ENCODE measurements at regions not wholly inside any gene's neighbourhood (a gene's known extent, or its start where the extent isn't known, plus 50 kb on each side); places are given as distances from the start of the nearest gene placed in this dataset.

- no peak overlapping the region for H2BK20ac ChIP-seq (ENCODE audit: low read length)
- H3K18ac ChIP-seq (ENCODE audit: extremely low read depth, low read length) = no peak overlapping the region
- no peaks in the 10 kb centered on the region; the same call in 1 of the 2 replicates for H3K23me2 ChIP-seq (ENCODE audit: low read depth, low read length)
- DNase-seq (ENCODE audit: low read depth in 1 of 2, low spot score in 2 of 2) (no peak), FAIRE-seq (no peak)
- no peak overlapping the region for H3K23ac ChIP-seq (ENCODE audit: insufficient read length)
- H2BK5ac ChIP-seq (ENCODE audit: low read depth, low read length) = no peak overlapping the region
- H3K27ac ChIP-seq (ENCODE audit: low read depth, low read length) = no peak overlapping the region
- no peak overlapping the region for H3K4me3 ChIP-seq (ENCODE audit: extremely low read depth in 1 of 4, insufficient read depth in 2 of 4, low read depth in 3 of 4, low read length in 4 of 4)
- WGBS, 2 experiments (ENCODE audit: extremely low coverage in 1 of 2, insufficient coverage in 1 of 2, insufficient read length in 1 of 2, insufficient replicate concordance in 2 of 2, low coverage in 1 of 2, low lambda C conversion rate in 2 of 2, missing lambda C conversion rate in 1 of 2) = 80% methylated on average over 1 of the region's 1 CpG; no CpG with 5 or more reads in 1 of the 2 experiments
- no peaks in the 10 kb centered on the region for H3K79me2 ChIP-seq (ENCODE audit: control insufficient read depth in 1 of 2, insufficient read depth in 2 of 2, low read length in 2 of 2)
- H4K20me1 ChIP-seq (replicated peaks in 1 of 2; ENCODE audit: control insufficient read depth in 1 of 2, insufficient read depth in 2 of 2, low read length in 2 of 2) = no peaks in the 10 kb centered on the region
- no peak overlapping the region for H2BK120ac ChIP-seq (replicated peaks; ENCODE audit: low read depth, low read length)
- no peaks in the 10 kb centered on the region for H3K27me3 ChIP-seq (replicated peaks in 1 of 4; ENCODE audit: control insufficient read depth in 3 of 4, extremely low read depth in 1 of 4, insufficient read depth in 3 of 4, low read length in 3 of 4)
- H3K36me3 ChIP-seq (ENCODE audit: control insufficient read depth in 2 of 4, insufficient read depth in 4 of 4, low read length in 3 of 4) = no peaks in the 10 kb centered on the region
- H3K14ac ChIP-seq (ENCODE audit: insufficient read length) = no peak overlapping the region
- ChIA-PET POLR2A (ENCODE audit: partially characterized antibody) (no interaction called here), CTCF (ENCODE audit: partially characterized antibody) (interaction anchor here (0.9 to 2.0 kb wide), 3 partner anchors 8 to 572 kb away, joined by 3 to 7 read pairs (median 6); no protein-coding TSS in a partner anchor)
- H2AFZ ChIP-seq (ENCODE audit: low read length) = no peak overlapping the region
- H3K9ac ChIP-seq (replicated peaks in 1 of 4; ENCODE audit: extremely low read depth in 1 of 4, low read depth in 3 of 4, low read length in 3 of 4) = no peak overlapping the region
- H3K56ac ChIP-seq (replicated peaks; ENCODE audit: insufficient read length, low read depth, low read length) = no peak overlapping the region
- no peak overlapping the region for H2BK15ac ChIP-seq (ENCODE audit: low read length)
- H3K79me1 ChIP-seq (ENCODE audit: low read depth, low read length) = no peaks in the 10 kb centered on the region
- H2BK12ac ChIP-seq (ENCODE audit: low read depth, low read length) = no peak overlapping the region
- no peaks in the 10 kb centered on the region for H3K9me3 ChIP-seq (ENCODE audit: insufficient read depth in 2 of 2, low read depth in 1 of 2, low read length in 1 of 2)
- no peak overlapping the region for H4K91ac ChIP-seq (replicated peaks; ENCODE audit: insufficient read length, low read length)
- TF ChIP-seq CEBPB (IDR thresholded peaks at IDR 0.05; ENCODE audit: low read depth, low read length) (no peak), CHD1 (IDR thresholded peaks at IDR 0.05; ENCODE audit: low read depth, low read length) (no peak), RFX5 (IDR thresholded peaks at IDR 0.05; ENCODE audit: borderline replicate concordance, low read depth, low read length) (no peak), SP2 (IDR thresholded peaks at IDR 0.05; ENCODE audit: low read length) (no peak), HDAC6 (IDR thresholded peaks at IDR 0.05; ENCODE audit: low read depth, low read length) (no peak)
- H3K4me2 ChIP-seq (ENCODE audit: insufficient read depth in 1 of 2, low read depth in 2 of 2, low read length in 2 of 2) = no peak overlapping the region
- H3K4ac ChIP-seq (replicated peaks; ENCODE audit: insufficient read length, low read depth, low read length) = no peak overlapping the region
- no peaks in the 10 kb centered on the region for H3K4me1 ChIP-seq (replicated peaks in 1 of 4; ENCODE audit: control insufficient read depth in 3 of 4, insufficient read depth in 4 of 4, low read length in 3 of 4)
- H2AK5ac ChIP-seq (ENCODE audit: low read depth, low read length) = no peak overlapping the region
- no peak overlapping the region for H4K5ac ChIP-seq (ENCODE audit: insufficient read length, low read depth, low read length)
- no peak overlapping the region for H4K8ac ChIP-seq (ENCODE audit: extremely low read depth, insufficient read depth, low read length)
These were observed 711.1 kb upstream of the SEMA3D start for GRCh38 chr7:85897967-85898366.

Measured in H1 (cell line).